GM19467 (cell line): ENCODE measurements at regions not wholly inside any gene's neighbourhood (a gene's known extent, or its start where the extent isn't known, plus 50 kb on each side); places are given as distances from the start of the nearest gene placed in this dataset.

ENCODE experiments used
- ATAC-seq: cut with Tn5 transposase; IDR thresholded peaks from one replicate; pipeline ENCODE4 v1.9.1; 2021; ENCODE audit warnings: mild to moderate bottlenecking, moderate library complexity; ENCODE audit not compliant: unreplicated experiment

- no peak for ATAC-seq
Measured at GRCh38 chr13:72384186-72384823, 343.1 kb downstream of the MZT1 start.

DNA sequence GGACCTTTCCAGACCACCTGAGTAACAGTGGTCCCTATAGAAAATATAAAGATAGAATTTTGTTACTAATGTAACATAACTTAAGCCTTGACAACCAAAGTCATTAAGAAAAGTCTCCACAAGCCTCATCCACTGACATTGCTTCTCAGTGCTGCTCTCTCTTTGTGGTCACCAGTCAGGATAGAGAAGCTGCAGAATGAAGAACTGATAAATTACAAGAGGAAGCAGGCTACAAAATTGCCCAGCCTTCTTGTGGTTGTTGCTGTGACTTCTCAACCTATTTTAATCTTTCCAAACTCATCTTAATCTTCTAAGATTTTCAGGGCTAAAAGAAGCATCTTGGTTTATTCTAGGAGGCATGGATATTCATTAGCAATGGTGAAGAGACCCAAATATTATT is 343.8 kb downstream of the MZT1 start:
- no peak for ATAC-seq

GRCh38 chr13:72379581-72379980 is 347.8 kb downstream of the MZT1 start:
- ATAC-seq, result no peak

DNA sequence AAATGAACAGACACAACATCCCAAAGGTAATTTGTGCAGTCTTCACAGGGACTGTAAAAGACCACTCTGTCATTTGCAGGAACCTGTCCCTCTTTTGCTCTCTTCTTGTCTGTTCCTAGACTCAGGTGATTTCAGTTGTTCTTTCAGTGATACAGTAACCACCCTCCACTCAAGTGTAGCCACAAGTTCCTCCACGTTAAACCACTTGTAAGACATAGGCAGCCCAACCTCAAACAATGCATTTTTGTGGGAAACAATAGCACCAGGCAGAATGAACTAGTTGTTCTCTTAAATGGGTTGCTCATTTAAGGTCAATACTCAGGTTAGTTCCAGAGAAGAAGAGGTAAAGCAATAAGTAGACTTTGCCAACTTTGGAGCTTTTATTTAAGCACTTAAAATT is 359.4 kb downstream of the MZT1 start:
- no peak for ATAC-seq

DNA sequence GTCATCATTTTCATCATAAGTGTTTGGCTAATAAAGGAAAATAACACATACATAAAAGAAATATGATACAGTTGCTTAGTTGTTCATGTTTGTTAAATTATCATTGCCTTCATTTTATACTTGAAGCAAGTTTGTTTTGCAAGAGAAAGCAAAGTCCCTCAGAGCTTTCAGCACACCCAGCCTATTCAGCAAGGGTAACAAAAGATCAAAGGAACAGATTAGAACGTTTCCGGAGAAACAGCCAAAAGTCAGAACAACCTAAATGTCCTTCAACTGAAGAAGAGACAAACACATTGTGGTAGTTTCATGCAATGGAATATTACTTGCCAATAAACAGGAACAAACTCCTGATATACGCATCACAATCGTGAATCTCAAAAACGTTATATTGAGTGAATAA is 380.7 kb downstream of the MZT1 start:
- no peak for ATAC-seq

GRCh38 chr13:72342364-72342763 is 385.1 kb downstream of the MZT1 start:
- ATAC-seq, result no peak

- no peak for ATAC-seq
Measured at GRCh38 chr13:72341904-72342303, 385.5 kb downstream of the MZT1 start.

DNA sequence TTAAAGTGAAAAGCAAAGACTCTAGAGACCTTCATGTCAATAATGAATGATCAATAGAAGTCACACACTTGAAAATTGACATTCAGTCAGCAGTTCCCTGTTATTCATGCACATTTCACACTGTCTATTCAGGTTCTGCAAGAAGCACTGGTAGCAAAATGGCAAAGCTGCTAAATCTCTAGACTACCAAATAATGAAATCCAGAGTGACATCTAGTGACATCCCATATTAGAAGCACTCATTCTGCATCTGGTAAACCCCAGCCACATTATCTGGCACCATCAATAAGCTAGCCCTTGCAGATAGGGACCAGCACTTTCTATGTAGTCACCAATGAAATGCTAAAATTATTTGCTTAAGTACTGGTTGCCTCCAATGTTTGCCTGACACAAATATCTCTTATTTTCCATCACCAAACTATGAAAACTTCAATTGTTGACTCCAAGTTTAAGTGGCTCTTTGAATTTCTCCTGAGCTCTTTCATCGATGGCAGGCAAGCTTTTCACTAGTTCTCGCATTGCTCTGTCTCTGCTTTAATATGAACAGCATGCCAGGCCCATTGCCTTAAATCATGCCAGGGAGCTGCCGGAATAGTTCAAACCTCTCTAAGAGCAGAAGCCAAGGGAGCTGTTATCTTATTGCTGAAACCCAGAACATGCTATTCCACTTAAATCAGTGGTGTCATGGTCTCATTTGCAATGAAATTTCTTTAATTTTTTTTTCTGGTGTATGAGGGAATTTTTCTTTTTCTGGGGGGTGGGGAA is 409.9 kb downstream of the MZT1 start:
- ATAC-seq, result no peak

DNA sequence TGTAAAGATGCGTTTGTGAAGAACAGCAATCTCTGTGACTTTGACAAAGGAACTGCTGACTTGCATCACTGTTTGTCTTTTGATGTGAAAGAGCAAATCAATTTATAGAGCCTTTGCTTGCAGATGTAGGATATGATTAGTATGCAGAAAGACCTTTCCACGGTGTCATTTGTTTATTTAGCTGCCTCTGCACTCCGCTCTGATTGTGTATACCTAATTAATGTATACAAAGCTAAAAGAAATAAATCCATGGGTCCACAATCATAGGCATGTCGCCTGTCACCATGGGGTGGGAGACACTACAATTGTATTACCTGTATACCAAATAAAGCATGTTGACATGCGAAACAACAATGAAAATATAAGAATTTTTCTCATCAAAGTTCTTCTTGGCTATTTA is 410.7 kb downstream of the MZT1 start:
- no peak for ATAC-seq

- ATAC-seq, result no peak
Measured at GRCh38 chr13:72315312-72315711, 412.1 kb downstream of the MZT1 start.

GRCh38 chr13:72314210-72314609 is 413.2 kb downstream of the MZT1 start:
- no peak for ATAC-seq

- ATAC-seq, result no peak
Measured at GRCh38 chr13:72313546-72313945, 413.9 kb downstream of the MZT1 start.

GRCh38 chr13:72303941-72304746 is 423.3 kb downstream of the MZT1 start:
- no peak for ATAC-seq

DNA sequence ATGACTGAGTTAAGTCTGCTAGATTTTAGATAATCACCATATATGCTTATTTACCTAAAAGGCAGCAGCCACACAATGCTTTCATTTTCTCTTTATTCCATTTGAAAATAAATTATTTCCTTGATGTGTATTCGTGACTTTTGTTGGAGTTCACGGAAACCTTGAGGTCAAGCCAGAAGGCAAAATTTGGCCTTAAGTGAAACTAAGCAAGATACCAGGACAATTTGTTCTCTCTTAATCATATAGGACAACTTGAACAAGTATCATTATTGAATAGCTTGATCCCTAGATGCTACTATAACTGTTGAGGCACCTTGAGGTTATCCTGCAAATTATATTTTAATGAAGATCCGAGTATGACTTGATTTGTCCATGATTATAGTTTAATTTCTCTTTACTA is 429.2 kb upstream of the DACH1 start:
- ATAC-seq, result no peak

DNA sequence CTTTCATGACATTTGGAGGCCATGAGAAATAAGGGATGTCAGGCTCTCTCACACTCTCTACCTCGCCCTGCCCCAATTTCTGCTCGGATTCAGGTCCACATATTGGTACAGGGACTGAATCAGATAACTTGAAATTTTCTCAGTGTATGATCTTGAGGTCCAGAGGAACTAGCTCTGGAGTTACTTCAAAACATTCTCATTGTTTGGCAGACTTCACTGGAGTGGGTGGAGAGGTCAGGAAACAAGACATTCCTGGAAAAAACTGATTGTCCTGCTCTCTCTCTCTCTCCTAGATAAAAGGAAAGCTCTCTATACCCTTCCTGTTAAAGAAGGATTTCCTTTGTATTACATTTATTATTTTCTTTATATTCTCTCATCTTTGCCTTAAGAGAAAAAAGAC is 428.1 kb upstream of the DACH1 start:
- no peak for ATAC-seq

- no peak for ATAC-seq
Measured at GRCh38 chr13:72293206-72293605, 426.2 kb upstream of the DACH1 start.

DNA sequence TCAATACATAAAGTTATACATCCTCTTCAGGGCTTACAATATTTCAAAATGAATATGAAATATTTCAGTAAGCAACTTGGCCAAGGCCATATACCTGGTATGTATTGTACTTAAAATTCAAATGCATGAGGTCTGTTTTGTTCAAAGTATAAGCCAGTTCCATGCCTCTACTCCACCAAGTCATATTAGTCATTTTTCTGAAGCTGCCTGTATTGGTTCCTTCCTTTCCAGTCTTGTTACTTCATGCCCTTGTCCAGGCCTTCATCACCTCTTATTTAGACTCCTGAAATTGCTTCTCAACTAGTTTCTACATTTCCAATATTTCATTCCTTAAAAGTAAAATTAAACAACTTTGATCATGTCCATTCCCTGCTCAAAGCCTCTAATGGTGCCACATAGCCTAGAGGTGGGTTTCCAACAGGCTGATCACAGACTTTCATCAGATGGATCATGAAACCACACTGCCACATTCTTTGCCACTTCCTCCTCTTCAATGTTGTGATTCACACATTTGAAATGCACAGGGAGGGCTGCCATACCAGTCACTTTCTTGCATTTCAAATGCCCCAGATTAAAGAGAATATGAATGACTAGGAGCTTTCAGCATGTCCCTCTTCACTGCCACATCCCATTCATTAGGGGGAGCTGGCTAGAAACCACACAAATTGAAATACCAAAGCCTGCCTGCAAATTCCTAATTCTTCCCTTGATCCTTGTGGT is 424.1 kb upstream of the DACH1 start:
- ATAC-seq, result no peak

DNA sequence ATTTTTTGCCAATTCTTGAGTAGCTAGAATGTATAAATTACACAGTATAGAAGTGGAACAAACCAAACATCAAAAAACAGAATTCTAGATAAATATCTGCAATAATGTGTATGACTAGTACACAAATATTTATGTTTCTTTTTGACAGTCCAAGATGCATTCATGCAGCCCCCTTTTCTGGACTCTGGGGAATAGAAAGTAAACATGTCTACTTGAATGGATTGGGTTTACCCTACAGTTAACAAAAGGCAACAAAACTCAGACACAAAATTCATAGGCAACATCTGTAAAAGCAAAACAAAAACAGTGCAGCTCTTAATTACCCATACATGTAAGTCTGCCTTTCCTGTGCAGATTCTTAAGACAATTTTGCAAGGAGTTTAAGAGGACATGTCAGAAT is 419.4 kb upstream of the DACH1 start:
- no peak for ATAC-seq

DNA sequence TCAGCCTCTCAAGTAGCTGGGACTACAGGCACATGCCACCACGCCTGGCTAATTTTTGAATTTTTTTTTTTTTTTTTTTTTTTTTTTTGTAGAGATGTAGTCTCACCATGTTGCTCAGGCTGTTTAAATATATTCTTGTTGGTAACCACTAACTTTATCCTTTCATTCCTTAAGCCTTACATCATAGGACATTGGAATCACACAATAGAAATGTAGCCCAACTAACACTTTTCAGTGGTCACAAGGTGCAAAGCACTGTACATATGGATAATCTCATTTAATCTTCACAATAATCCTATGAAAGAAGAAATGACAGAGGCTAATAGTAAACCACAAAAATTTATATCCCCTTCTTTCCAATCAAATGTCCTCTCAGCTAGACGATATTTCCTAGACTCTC is 417.8 kb upstream of the DACH1 start:
- ATAC-seq, result no peak

DNA sequence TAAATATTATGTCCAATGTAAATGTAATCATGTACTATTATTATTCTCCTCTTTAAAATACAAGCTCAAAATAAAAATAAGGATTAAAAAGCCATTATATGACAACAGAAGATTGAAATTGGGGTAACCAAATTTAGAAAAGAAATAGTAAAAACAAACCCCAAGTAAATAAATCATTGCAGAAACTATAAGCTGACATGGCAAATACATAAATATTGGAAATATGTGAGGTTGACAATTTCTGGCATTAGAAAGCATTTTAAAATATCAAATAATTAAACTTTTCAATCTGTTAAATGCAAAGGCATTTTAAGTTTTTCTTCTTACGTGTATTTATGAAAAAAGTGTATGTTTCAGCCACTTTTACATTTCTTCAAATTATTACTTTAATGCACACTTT is 394.7 kb upstream of the DACH1 start:
- ATAC-seq, result no peak

- no peak for ATAC-seq
Measured at GRCh38 chr13:72259528-72259927, 392.5 kb upstream of the DACH1 start.
